HEK293T (cell line): ENCODE measurements at regions not wholly inside any gene's neighbourhood (a gene's known extent, or its start where the extent isn't known, plus 50 kb on each side); places are given as distances from the start of the nearest gene placed in this dataset.

Experiments
- ARNT ChIP-seq: fragments of 450-650 bp; IDR thresholded peaks from 2 replicates; pipeline ENCODE4 v1.6.1; 2017; ENCODE audit warnings: mild to moderate bottlenecking
- ELF4 ChIP-seq: fragments of 450-650 bp; IDR thresholded peaks from 2 replicates; pipeline ENCODE4 v1.6.1; 2017; ENCODE audit warnings: antibody characterized with exemption
- FOXA1 ChIP-seq: fragments of 450-650 bp; IDR thresholded peaks from 2 replicates; pipeline ENCODE4 v1.6.1; 2016; ENCODE audit warnings: mild to moderate bottlenecking
- FOXK2 ChIP-seq: fragments of 450-650 bp; IDR thresholded peaks from 2 replicates; pipeline ENCODE4 v1.6.1; 2016; ENCODE audit warnings: mild to moderate bottlenecking
- FOXM1 ChIP-seq: fragments of 450-650 bp; IDR thresholded peaks from 2 replicates; pipeline ENCODE4 v1.6.1; 2017; ENCODE audit warnings: mild to moderate bottlenecking, borderline replicate concordance
- HDGF ChIP-seq: fragments of 450-650 bp; IDR thresholded peaks from 2 replicates; pipeline ENCODE4 v1.6.1; 2017; ENCODE audit warnings: antibody characterized with exemption, borderline replicate concordance
- LEF1 ChIP-seq: fragments of 450-650 bp; IDR thresholded peaks from 2 replicates; pipeline ENCODE4 v1.6.1; 2017; ENCODE audit warnings: mild to moderate bottlenecking, borderline replicate concordance
- NFRKB ChIP-seq: fragments of 450-650 bp; IDR thresholded peaks from 2 replicates; pipeline ENCODE4 v1.6.1; 2016; ENCODE audit warnings: mild to moderate bottlenecking, moderate library complexity
- SP1 ChIP-seq: fragments of 450-650 bp; IDR thresholded peaks from 2 replicates; pipeline ENCODE4 v1.6.1; 2017
- TARDBP ChIP-seq: fragments of 450-650 bp; IDR thresholded peaks from 2 replicates; pipeline ENCODE4 v1.6.1; 2016

DNA sequence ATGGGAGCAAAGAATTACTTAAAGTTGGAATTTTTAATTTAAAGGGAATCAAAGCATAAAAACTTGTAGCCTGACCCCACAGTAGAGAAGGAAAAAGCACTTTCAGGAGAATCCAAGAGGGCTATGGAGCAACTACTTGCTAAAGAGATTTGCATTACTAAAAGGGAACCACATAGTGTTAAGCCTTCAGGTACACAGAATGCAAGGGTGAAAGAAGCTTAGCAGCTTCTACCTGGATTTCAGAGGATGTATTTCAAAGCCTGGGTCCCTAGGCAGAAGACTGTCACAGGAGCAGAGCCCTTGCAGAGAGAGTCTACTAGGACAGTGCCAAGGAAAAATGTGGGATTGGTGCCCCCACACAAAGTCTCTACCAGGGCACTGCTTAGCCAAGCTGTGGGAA, 575.0 kb downstream of the GBE1 start:
- TF ChIP-seq HDGF (no peak), LEF1 (no peak), SP1 (no peak), FOXK2 (no peak), FOXM1 (no peak), ELF4 (no peak), FOXA1 (no peak), NFRKB (no peak), TARDBP (no peak), ARNT (no peak)
